Suprapubic skin (tissue), 4 donors: ENCODE measurements at regions not wholly inside any gene's neighbourhood (a gene's known extent, or its start where the extent isn't known, plus 50 kb on each side); places are given as distances from the start of the nearest gene placed in this dataset.
A peak's percentile ranks its signal among the peaks of the same experiment; 100 is the strongest.

Experiments used
- DNase-seq, 2 donors: peaks; one replicate each; pipeline ENCODE4 v3.0.0-alpha.2; 2019; ENCODE audit warnings: low spot score in 2 of 2
- H3K27ac ChIP-seq: fragments of 200-600 bp; sonication (generic); one replicate; pipeline ENCODE4 v1.5.1; 2019
- H3K27me3 ChIP-seq: fragments of 200-600 bp; sonication (generic); one replicate; pipeline ENCODE4 v1.5.1; 2019
- H3K36me3 ChIP-seq: fragments of 200-600 bp; sonication (generic); one replicate; pipeline ENCODE4 v1.5.1; 2019
- H3K4me1 ChIP-seq: fragments of 200-600 bp; sonication (generic); one replicate; pipeline ENCODE4 v1.5.1; 2019
- H3K4me3 ChIP-seq: fragments of 200-600 bp; sonication (generic); one replicate; pipeline ENCODE4 v1.5.1; 2019; ENCODE audit warnings: mild to moderate bottlenecking
- H3K9me3 ChIP-seq: fragments of 200-600 bp; sonication (generic); one replicate; pipeline ENCODE4 v1.5.1; 2019
- EP300 ChIP-seq: sonication (generic); formaldehyde crosslinking; IDR thresholded peaks from one replicate; pipeline ENCODE4 v1.6.1; 2017; ENCODE audit warnings: antibody characterized with exemption
- POLR2A ChIP-seq, 2 donors: fragments of 450-650 bp; IDR thresholded peaks; one replicate each; pipeline ENCODE4 v1.6.1; 2017; ENCODE audit warnings: antibody characterized with exemption in 2 of 2, mild to moderate bottlenecking in 2 of 2, moderate library complexity in 2 of 2
- POLR2AphosphoS5 ChIP-seq, 3 donors: sonication (generic); formaldehyde crosslinking; IDR thresholded peaks; one replicate each; pipeline ENCODE4 v1.6.1; 2017; ENCODE audit warnings: antibody characterized with exemption in 3 of 3
- WGBS: methylation state at CpG from one replicate; pipeline ENCODE4 v1.1.5; 2018; 5-methylcytosine and 5-hydroxymethylcytosine counted together
- TF ChIP-seq, protein P1 (sequence below), 2 donors: fragments of 200-600 bp in 1 of 2; fragments of 450-650 bp in 1 of 2; sonication (generic) in 1 of 2; IDR thresholded peaks; one replicate each; pipeline ENCODE4 v1.5.1; 2016 to 2019; ENCODE audit warnings: antibody characterized with exemption in 2 of 2, mild to moderate bottlenecking in 1 of 2, moderate library complexity in 1 of 2

DNA sequence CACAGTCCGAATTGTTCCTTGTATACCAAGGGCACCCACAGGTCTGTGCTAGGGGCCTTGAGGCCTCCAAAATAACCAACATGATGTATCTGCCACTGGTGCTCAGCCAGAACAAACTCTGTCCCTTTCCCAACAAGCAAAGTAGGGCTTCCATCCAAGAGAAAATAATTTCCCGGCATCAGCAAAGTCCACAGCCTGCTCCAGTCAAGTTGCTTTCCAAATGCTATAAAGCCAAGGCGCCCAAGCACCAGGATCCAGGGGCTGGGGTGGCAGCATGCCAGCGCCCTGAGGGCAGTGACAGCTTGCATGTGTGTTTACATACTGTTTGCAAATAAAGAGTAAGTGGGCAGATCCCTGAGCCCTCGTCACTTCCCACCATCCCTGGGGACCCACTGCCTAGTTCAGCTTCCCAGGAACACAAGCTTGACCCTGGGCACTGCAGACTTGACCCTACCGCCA is 155.9 kb downstream of the ERCC6L2 start:
- WGBS: 38% methylated on average over 1 of the region's 6 CpGs
- Histone ChIP-seq H3K9me3 (no peaks in the 10 kb centered on the region), H3K27me3 (peaks cover 14% of the 10 kb centered on the region), H3K4me1 (peaks cover 16% of the 10 kb centered on the region), H3K4me3 (no peak overlapping the region), H3K27ac (no peak overlapping the region), H3K36me3 (no peaks in the 10 kb centered on the region)
- TF ChIP-seq EP300 (no peak), POLR2AphosphoS5 (IDR thresholded peaks at IDR 0.05) (no peak), POLR2A (IDR thresholded peaks at IDR 0.05) (no peak)
- TF ChIP-seq, protein P1, sequence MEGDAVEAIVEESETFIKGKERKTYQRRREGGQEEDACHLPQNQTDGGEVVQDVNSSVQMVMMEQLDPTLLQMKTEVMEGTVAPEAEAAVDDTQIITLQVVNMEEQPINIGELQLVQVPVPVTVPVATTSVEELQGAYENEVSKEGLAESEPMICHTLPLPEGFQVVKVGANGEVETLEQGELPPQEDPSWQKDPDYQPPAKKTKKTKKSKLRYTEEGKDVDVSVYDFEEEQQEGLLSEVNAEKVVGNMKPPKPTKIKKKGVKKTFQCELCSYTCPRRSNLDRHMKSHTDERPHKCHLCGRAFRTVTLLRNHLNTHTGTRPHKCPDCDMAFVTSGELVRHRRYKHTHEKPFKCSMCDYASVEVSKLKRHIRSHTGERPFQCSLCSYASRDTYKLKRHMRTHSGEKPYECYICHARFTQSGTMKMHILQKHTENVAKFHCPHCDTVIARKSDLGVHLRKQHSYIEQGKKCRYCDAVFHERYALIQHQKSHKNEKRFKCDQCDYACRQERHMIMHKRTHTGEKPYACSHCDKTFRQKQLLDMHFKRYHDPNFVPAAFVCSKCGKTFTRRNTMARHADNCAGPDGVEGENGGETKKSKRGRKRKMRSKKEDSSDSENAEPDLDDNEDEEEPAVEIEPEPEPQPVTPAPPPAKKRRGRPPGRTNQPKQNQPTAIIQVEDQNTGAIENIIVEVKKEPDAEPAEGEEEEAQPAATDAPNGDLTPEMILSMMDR (IDR thresholded peaks at IDR 0.05): no peak
- no peak for DNase-seq

DNA sequence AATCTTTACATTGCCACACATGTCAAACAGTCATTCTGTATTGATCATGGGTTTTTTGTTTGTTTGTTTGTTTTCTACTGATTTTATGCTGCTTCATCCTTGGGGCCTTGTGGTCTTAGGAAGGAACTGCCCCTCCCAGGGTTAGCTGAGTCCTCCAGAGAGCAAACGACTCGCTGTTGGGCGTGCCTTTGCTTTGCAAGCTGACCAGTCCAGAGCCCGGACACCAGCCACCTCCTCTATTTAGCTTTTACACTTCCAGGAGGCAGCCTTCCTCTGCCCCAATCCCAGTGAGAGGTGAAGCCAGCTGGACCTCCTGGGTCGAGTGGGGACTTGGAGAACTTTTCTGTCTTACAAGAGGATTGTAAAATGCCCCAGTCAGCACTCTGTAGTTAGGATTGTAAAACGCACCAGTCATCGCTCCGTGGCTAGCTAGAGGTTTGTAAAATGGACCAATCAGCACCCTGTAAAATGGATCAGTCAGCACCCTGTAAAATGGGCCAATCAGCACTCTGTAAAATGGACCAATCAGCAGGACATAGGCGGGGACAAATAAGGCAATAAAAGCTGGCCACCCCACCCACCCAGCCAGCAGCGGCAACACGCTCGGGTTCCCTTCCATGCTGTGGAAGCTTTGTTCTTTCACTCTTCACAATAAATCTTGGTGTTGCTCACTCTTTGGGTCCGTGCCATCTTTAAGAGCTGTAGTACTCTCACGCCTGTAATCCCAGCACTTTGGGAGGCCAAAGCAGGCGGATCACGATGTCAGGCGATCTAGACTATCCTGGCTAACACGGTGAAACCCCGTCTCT is 154.4 kb downstream of the ERCC6L2 start:
- TF ChIP-seq POLR2A (IDR thresholded peaks at IDR 0.05) (no peak), EP300 (no peak), POLR2AphosphoS5 (IDR thresholded peaks at IDR 0.05) (no peak)
- TF ChIP-seq, protein P1 (IDR thresholded peaks at IDR 0.05): no peak
- Histone ChIP-seq H3K4me1 (peaks cover 16% of the 10 kb centered on the region), H3K9me3 (no peaks in the 10 kb centered on the region), H3K36me3 (no peaks in the 10 kb centered on the region), H3K27me3 (peaks cover 19% of the 10 kb centered on the region), H3K4me3 (no peak overlapping the region), H3K27ac (no peak overlapping the region)
- 94% methylated on average over 19 of the region's 19 CpGs for WGBS
- DNase-seq: no peak

DNA sequence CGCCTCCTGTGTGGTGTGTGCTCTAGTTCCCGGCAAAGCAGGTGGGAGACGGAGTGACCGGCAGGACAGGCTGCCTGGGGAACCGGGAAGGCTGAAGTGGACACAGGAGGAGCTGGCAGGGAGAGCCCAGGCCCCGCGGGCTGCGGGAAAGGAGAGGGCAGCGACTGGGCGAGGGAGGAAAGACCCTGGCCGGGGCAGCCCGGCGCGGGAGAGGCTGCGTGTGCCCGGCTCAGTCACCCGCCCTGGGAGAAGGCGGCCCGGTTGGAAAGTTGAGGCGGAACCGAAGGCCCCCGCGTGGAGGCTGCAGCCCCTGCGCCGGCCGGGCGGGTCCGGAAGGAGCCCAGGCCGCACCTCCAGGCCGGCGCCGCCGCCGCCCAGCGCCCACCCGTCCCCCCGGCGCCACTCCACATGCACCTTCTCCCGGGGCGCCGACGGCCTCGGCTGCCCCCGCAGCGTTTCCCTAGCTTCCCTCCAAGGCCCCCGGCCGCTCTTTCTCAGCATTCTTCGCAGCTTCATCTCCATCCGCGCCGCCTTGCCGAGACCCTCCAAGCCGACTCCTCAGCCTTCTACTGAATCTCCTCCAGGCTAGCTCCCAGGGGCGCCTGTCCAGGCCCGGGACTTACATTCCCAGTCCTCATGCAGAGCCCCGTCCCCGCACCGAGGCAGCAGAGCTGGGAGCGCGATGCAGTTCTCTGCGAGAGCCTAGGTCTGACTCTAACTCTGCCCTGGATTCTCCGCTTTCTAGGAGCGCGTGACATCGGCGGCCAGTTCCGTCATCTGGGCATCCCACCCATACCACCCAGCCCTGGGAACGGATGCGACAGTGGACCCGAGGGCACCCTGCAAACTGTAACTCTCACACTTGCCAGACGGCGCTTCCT is 152.0 kb downstream of the ERCC6L2 start:
- no peaks in the 10 kb centered on the region for H3K36me3 ChIP-seq

DNA sequence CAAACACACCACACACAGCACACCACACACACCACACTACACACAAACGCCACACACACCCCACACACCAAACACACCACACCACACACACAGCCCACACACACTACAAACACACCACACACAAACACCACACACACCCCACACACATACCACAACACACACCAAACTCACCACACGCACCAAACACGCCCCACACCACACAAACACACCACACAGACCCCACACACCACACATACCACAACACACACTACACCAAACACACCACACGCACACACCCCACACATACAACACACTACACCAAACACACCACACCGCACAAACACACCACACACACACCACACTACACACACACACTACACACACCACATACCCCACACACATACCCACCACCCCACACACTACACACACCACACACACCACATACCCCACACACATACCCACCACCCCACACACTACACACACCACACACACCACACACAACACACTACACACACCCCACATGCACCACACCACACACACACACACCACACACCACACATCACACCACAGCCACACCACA is 151.2 kb downstream of the ERCC6L2 start:
- no peaks in the 10 kb centered on the region for H3K9me3 ChIP-seq
- peak overlapping the region; percentile 41 for H3K4me3 ChIP-seq
- H3K27me3 ChIP-seq: peaks cover 30% of the 10 kb centered on the region
- TF ChIP-seq, protein P1 (IDR thresholded peaks at IDR 0.05): no peak
- TF ChIP-seq POLR2A (IDR thresholded peaks at IDR 0.05): no peak
- TF ChIP-seq EP300: no peak
- TF ChIP-seq POLR2AphosphoS5 (IDR thresholded peaks at IDR 0.05): no peak
- DNase-seq: no peak
- peaks cover 27% of the 10 kb centered on the region for H3K4me1 ChIP-seq
- WGBS: 94% methylated on average over 5 of the region's 5 CpGs
- H3K27ac ChIP-seq: no peak overlapping the region
- no peaks in the 10 kb centered on the region for H3K36me3 ChIP-seq

More for the DNA sequence above, 152.0 kb downstream of the ERCC6L2 start:
- H3K9me3 ChIP-seq: no peaks in the 10 kb centered on the region
- H3K27me3 ChIP-seq: peaks cover 23% of the 10 kb centered on the region
- no peak for DNase-seq
- no peak overlapping the region for H3K27ac ChIP-seq
- no peak for TF ChIP-seq POLR2A (IDR thresholded peaks at IDR 0.05)
- TF ChIP-seq EP300: no peak
- TF ChIP-seq POLR2AphosphoS5 (IDR thresholded peaks at IDR 0.05): no peak
- TF ChIP-seq, protein P1 (IDR thresholded peaks at IDR 0.05): no peak
- peaks cover 19% of the 10 kb centered on the region for H3K4me1 ChIP-seq
- H3K4me3 ChIP-seq: peak overlapping the region; percentile 41
- WGBS: 41% methylated on average over 49 of the region's 72 CpGs
